ENCODE measurements at regions not wholly inside any gene's neighbourhood (a gene's known extent, or its start where the extent isn't known, plus 50 kb on each side); places are given as distances from the start of the nearest gene placed in this dataset.

DNA sequence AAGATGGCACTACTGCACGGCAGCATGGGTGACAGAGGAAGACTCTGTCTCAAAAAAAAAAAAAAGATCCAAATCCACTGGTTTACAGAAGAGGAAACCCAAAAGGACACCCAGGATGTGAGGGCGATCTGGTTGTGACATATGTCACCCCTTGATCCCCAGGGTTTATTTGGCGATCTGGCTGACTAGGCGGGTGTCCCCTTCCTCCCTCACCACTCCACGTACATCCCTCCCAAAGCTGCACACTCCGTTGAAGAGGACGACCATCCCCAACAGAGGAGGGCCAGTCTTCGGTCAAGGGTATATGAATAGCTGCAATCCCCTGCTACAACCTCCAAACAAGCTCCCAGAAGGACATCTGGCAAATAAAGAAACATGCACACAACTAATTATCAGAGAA, 111.6 kb downstream of the HTR5A start:
- TF ChIP-seq, protein P1, sequence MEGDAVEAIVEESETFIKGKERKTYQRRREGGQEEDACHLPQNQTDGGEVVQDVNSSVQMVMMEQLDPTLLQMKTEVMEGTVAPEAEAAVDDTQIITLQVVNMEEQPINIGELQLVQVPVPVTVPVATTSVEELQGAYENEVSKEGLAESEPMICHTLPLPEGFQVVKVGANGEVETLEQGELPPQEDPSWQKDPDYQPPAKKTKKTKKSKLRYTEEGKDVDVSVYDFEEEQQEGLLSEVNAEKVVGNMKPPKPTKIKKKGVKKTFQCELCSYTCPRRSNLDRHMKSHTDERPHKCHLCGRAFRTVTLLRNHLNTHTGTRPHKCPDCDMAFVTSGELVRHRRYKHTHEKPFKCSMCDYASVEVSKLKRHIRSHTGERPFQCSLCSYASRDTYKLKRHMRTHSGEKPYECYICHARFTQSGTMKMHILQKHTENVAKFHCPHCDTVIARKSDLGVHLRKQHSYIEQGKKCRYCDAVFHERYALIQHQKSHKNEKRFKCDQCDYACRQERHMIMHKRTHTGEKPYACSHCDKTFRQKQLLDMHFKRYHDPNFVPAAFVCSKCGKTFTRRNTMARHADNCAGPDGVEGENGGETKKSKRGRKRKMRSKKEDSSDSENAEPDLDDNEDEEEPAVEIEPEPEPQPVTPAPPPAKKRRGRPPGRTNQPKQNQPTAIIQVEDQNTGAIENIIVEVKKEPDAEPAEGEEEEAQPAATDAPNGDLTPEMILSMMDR (IDR thresholded peaks at IDR 0.05; ENCODE audit: extremely low read depth in 1 of 2, insufficient read depth in 1 of 2, low read depth in 1 of 2, low read length in 2 of 2): no peak
- no peak for TF ChIP-seq POLR2A (IDR thresholded peaks at IDR 0.05; ENCODE audit: low read depth, low read length)
- no peak for TF ChIP-seq JUN (IDR thresholded peaks at IDR 0.05; ENCODE audit: borderline replicate concordance, insufficient read depth, insufficient read length, low read depth)
- no peak for TF ChIP-seq POLR2AphosphoS5 (IDR thresholded peaks at IDR 0.05; ENCODE audit: insufficient read depth, low read depth, low read length)
- TF ChIP-seq EZH2 (IDR thresholded peaks at IDR 0.05; ENCODE audit: borderline replicate concordance, low read depth, low read length, severe bottlenecking): no peak
- TF ChIP-seq FOS (IDR thresholded peaks at IDR 0.05; ENCODE audit: borderline replicate concordance, insufficient read depth, low read length): no peak
